HFFc6 (cell line): ENCODE measurements at regions not wholly inside any gene's neighbourhood (a gene's known extent, or its start where the extent isn't known, plus 50 kb on each side); places are given as distances from the start of the nearest gene placed in this dataset.

Source experiments
- DNase-seq: peaks from one replicate; pipeline ENCODE4 v3.0.0-alpha.2; 2018
- H3K27ac Mint-ChIP-seq: 2 replicates; pipeline ENCODE4 v1.8.0; 2020; ENCODE audit warnings: mild to moderate bottlenecking, mixed read lengths
- H3K27me3 Mint-ChIP-seq: 2 replicates; pipeline ENCODE4 v1.8.0; 2021; ENCODE audit warnings: mild to moderate bottlenecking, moderate library complexity, mixed read lengths; ENCODE audit not compliant: insufficient read depth
- H3K36me3 Mint-ChIP-seq: 2 replicates; pipeline ENCODE4 v1.8.0; 2021; ENCODE audit warnings: low read depth, mixed read lengths
- H3K4me1 Mint-ChIP-seq: 2 replicates; pipeline ENCODE4 v1.8.0; 2020; ENCODE audit warnings: low read depth, mixed read lengths
- H3K4me3 Mint-ChIP-seq: 2 replicates; pipeline ENCODE4 v1.8.0; 2020; ENCODE audit warnings: mild to moderate bottlenecking, moderate library complexity, mixed read lengths
- H3K9me3 Mint-ChIP-seq: 2 replicates; pipeline ENCODE4 v1.8.0; 2020; ENCODE audit warnings: mild to moderate bottlenecking, mixed read lengths
- CTCF ChIP-seq: fragments of 200-600 bp; sonication (generic); IDR thresholded peaks from 2 replicates; pipeline ENCODE4 v1.5.0; 2021; ENCODE audit warnings: antibody characterized with exemption, mild to moderate bottlenecking

- Mint-ChIP-seq H3K27ac (no peak overlapping the region), H3K4me1 (no peaks in the 10 kb centered on the region), H3K9me3 (peaks cover 26% of the 10 kb centered on the region), H3K36me3 (no peaks in the 10 kb centered on the region; the same call in 1 of the 2 replicates), H3K4me3 (no peak overlapping the region), H3K27me3 (no peaks in the 10 kb centered on the region)
- no peak; the same call in 1 of the 2 replicates for TF ChIP-seq CTCF
- no peak for DNase-seq
Measured at GRCh38 chr2:104033399-104033798, 820.5 kb upstream of the POU3F3 start.

- Mint-ChIP-seq H3K27me3 (no peaks in the 10 kb centered on the region), H3K27ac (no peak overlapping the region), H3K9me3 (peaks cover 24% of the 10 kb centered on the region), H3K4me3 (no peak overlapping the region), H3K36me3 (no peaks in the 10 kb centered on the region), H3K4me1 (no peaks in the 10 kb centered on the region)
- TF ChIP-seq CTCF: no peak
- DNase-seq: no peak
Measured at GRCh38 chr2:104040771-104041170, 813.1 kb upstream of the POU3F3 start.

GRCh38 chr2:104041351-104041750 lies 812.6 kb upstream of the POU3F3 start:
- TF ChIP-seq CTCF: no peak
- no peak for DNase-seq
- no peak overlapping the region for H3K27ac Mint-ChIP-seq
- H3K4me1 Mint-ChIP-seq: no peaks in the 10 kb centered on the region
- no peaks in the 10 kb centered on the region for H3K27me3 Mint-ChIP-seq
- no peak overlapping the region for H3K4me3 Mint-ChIP-seq
- H3K9me3 Mint-ChIP-seq: peaks cover 26% of the 10 kb centered on the region
- no peaks in the 10 kb centered on the region for H3K36me3 Mint-ChIP-seq

- Mint-ChIP-seq H3K9me3 (peaks cover 31% of the 10 kb centered on the region), H3K36me3 (no peaks in the 10 kb centered on the region; the same call in 1 of the 2 replicates), H3K27ac (no peak overlapping the region), H3K27me3 (no peaks in the 10 kb centered on the region), H3K4me3 (no peak overlapping the region), H3K4me1 (no peaks in the 10 kb centered on the region)
- DNase-seq: no peak
- no peak for TF ChIP-seq CTCF
Measured at GRCh38 chr2:104043864-104044263, 810.1 kb upstream of the POU3F3 start.

- no peak for TF ChIP-seq CTCF
- no peaks in the 10 kb centered on the region for H3K27me3 Mint-ChIP-seq
- no peak overlapping the region for H3K27ac Mint-ChIP-seq
- no peak for DNase-seq
- H3K36me3 Mint-ChIP-seq: no peaks in the 10 kb centered on the region; the same call in 1 of the 2 replicates
- no peaks in the 10 kb centered on the region for H3K4me1 Mint-ChIP-seq
- peaks cover 31% of the 10 kb centered on the region for H3K9me3 Mint-ChIP-seq
- H3K4me3 Mint-ChIP-seq: no peak overlapping the region
Measured at GRCh38 chr2:104045071-104045470, 808.8 kb upstream of the POU3F3 start.

- TF ChIP-seq CTCF: no peak
- Mint-ChIP-seq H3K27ac (no peak overlapping the region), H3K4me3 (no peak overlapping the region), H3K27me3 (no peaks in the 10 kb centered on the region), H3K36me3 (no peaks in the 10 kb centered on the region; the same call in 1 of the 2 replicates), H3K9me3 (peaks cover 34% of the 10 kb centered on the region), H3K4me1 (no peaks in the 10 kb centered on the region)
- no peak for DNase-seq
Measured at GRCh38 chr2:104046466-104046865, 807.4 kb upstream of the POU3F3 start.
